IMR-90 (cell line): ENCODE measurements at regions not wholly inside any gene's neighbourhood (a gene's known extent, or its start where the extent isn't known, plus 50 kb on each side); places are given as distances from the start of the nearest gene placed in this dataset.

ENCODE experiments used
- ATAC-seq: fragments of 200-7000 bp; cut with Tn5 transposase; 2 replicates; pipeline ENCODE4 v1.9.1; 2020; ENCODE audit warnings: low read depth, mild to moderate bottlenecking, moderate library complexity
- BruUV-seq: library from RNA; stranded (reverse); fragments of 400-500 nt; replicated peaks from 2 replicates; lab custom pipeline; 2021; lab: Mats Ljungman, UMichigan
- CTCF ChIA-PET: fragments of 300-600 bp; formaldehyde crosslinking; extraction: SDS; loops from one replicate; lab custom pipeline; 2021; ENCODE audit warnings: antibody characterized with exemption; lab: Yijun Ruan, JAX
- POLR2A ChIA-PET: fragments of 300-600 bp; sonication (Branson Sonifier 250); formaldehyde crosslinking; loops from one replicate; lab custom pipeline; 2022; ENCODE audit warnings: antibody characterized with exemption; ENCODE audit not compliant: unreplicated experiment; lab: Charles Lee
- DNase-seq: peaks from one replicate; pipeline ENCODE4 v3.0.0; 2013
- H2AFZ ChIP-seq: replicated peaks from 2 replicates; pipeline ENCODE3; 2013; ENCODE audit warnings: low read length, mild to moderate bottlenecking; ENCODE audit not compliant: poor library complexity
- H2AK5ac ChIP-seq: 2 replicates; pipeline ENCODE4 v1.6.1; 2013; ENCODE audit warnings: low read depth, low read length, inconsistent platforms
- H2AK9ac ChIP-seq: replicated peaks from 2 replicates; pipeline ENCODE3; 2013; ENCODE audit warnings: mild to moderate bottlenecking, low read depth, low read length, moderate library complexity; ENCODE audit not compliant: poor library complexity
- H2BK120ac ChIP-seq: 2 replicates; pipeline ENCODE4 v1.6.1; 2013; ENCODE audit warnings: low read depth, low read length, inconsistent platforms
- H2BK15ac ChIP-seq: 3 replicates; pipeline ENCODE4 v1.6.1; 2013; ENCODE audit warnings: low read depth, low read length, inconsistent platforms
- H2BK20ac ChIP-seq: 2 replicates; pipeline ENCODE4 v1.6.1; 2013; ENCODE audit warnings: low read depth, mild to moderate bottlenecking, inconsistent platforms, low read length, moderate library complexity
- H2BK5ac ChIP-seq: 2 replicates; pipeline ENCODE4 v1.6.1; 2013; ENCODE audit warnings: mild to moderate bottlenecking, low read depth, low read length, inconsistent platforms; ENCODE audit not compliant: poor library complexity, severe bottlenecking
- H3K14ac ChIP-seq: replicated peaks from 2 replicates; pipeline ENCODE4 v1.6.1; 2013; ENCODE audit warnings: low read depth, low read length, inconsistent platforms
- H3K18ac ChIP-seq: 2 replicates; pipeline ENCODE4 v1.6.1; 2013; ENCODE audit warnings: low read depth, low read length, control low read depth
- H3K23ac ChIP-seq: 2 replicates; pipeline ENCODE4 v1.6.1; 2013; ENCODE audit warnings: low read depth, low read length, inconsistent platforms
- H3K27ac ChIP-seq: 2 replicates; pipeline ENCODE4 v1.5.1; 2013; ENCODE audit warnings: mild to moderate bottlenecking, control low read depth, low read length; ENCODE audit not compliant: insufficient read depth
- H3K27me3 ChIP-seq: 2 replicates; pipeline ENCODE4 v1.6.1; 2013; ENCODE audit warnings: low read length; ENCODE audit not compliant: control insufficient read depth, insufficient read depth
- H3K36me3 ChIP-seq: 2 replicates; pipeline ENCODE4 v1.6.1; 2013; ENCODE audit warnings: low read length, mixed read lengths; ENCODE audit not compliant: control insufficient read depth, insufficient read depth
- H3K4ac ChIP-seq: 2 replicates; pipeline ENCODE4 v1.6.1; 2013; ENCODE audit warnings: low read depth, low read length, inconsistent platforms
- H3K4me1 ChIP-seq: 2 replicates; pipeline ENCODE4 v1.6.1; 2013; ENCODE audit warnings: low read length, mixed read lengths; ENCODE audit not compliant: control insufficient read depth, insufficient read depth
- H3K4me2 ChIP-seq: 2 replicates; pipeline ENCODE4 v1.6.1; 2013; ENCODE audit warnings: low read depth, mild to moderate bottlenecking, control low read depth, low read length, moderate library complexity
- H3K4me3 ChIP-seq: 2 replicates; pipeline ENCODE4 v1.5.1; 2013; ENCODE audit warnings: low read depth, mild to moderate bottlenecking, control low read depth, low read length, moderate library complexity; ENCODE audit not compliant: insufficient read depth
- H3K56ac ChIP-seq: 2 replicates; pipeline ENCODE4 v1.6.1; 2013; ENCODE audit warnings: low read length, inconsistent platforms; ENCODE audit not compliant: insufficient read depth; ENCODE audit errors: extremely low read depth
- H3K79me1 ChIP-seq, 2 experiments: 2 replicates each; pipeline ENCODE4 v1.6.1; 2013; ENCODE audit warnings: low read length in 2 of 2, inconsistent platforms in 1 of 2, low read depth in 1 of 2
- H3K9ac ChIP-seq: 2 replicates; pipeline ENCODE4 v1.6.1; 2013; ENCODE audit warnings: low read depth, low read length, control low read depth
- H3K9me1 ChIP-seq: 2 replicates; pipeline ENCODE4 v1.6.1; 2013; ENCODE audit warnings: low read length, inconsistent platforms; ENCODE audit not compliant: insufficient read depth
- H3K9me3 ChIP-seq: 2 replicates; pipeline ENCODE4 v1.6.1; 2013; ENCODE audit warnings: low read length; ENCODE audit not compliant: control insufficient read depth, insufficient read depth
- H4K20me1 ChIP-seq: 2 replicates; pipeline ENCODE4 v1.6.1; 2013; ENCODE audit warnings: low read length, inconsistent platforms; ENCODE audit not compliant: insufficient read depth
- H4K5ac ChIP-seq: 2 replicates; pipeline ENCODE4 v1.6.1; 2013; ENCODE audit warnings: mild to moderate bottlenecking, low read depth, low read length, control low read depth
- H4K8ac ChIP-seq, 2 experiments: 2 replicates each; pipeline ENCODE4 v1.6.1; 2013; ENCODE audit warnings: low read depth in 2 of 2, low read length in 2 of 2, control low read depth in 1 of 2, inconsistent platforms in 1 of 2
- H4K91ac ChIP-seq: 2 replicates; pipeline ENCODE4 v1.6.1; 2013; ENCODE audit warnings: low read depth, low read length, inconsistent platforms; ENCODE audit not compliant: insufficient read depth
- BHLHE40 ChIP-seq: fragments of 150-350 bp; IDR thresholded peaks from 2 replicates; pipeline ENCODE4 v1.6.1; 2016; ENCODE audit warnings: mild to moderate bottlenecking, low read depth, low read length
- CEBPB ChIP-seq: IDR thresholded peaks from 2 replicates; pipeline ENCODE4 v1.6.1; 2012; ENCODE audit warnings: low read depth, low read length, improper control_type of control experiment
- CHD1 ChIP-seq: IDR thresholded peaks from 2 replicates; pipeline ENCODE4 v1.6.1; 2012; ENCODE audit warnings: low read depth, low read length, improper control_type of control experiment
- CTCF ChIP-seq: conservative IDR thresholded peaks from 2 replicates; pipeline ENCODE4 v1.5.1; 2012; ENCODE audit warnings: mild to moderate bottlenecking, low read depth, low read length, improper control_type of control experiment
- ELK1 ChIP-seq: fragments of 150-350 bp; IDR thresholded peaks from 2 replicates; pipeline ENCODE4 v1.6.1; 2016; ENCODE audit warnings: low read depth, mild to moderate bottlenecking, low read length, moderate library complexity, borderline replicate concordance
- FOS ChIP-seq: fragments of 150-350 bp; IDR thresholded peaks from 2 replicates; pipeline ENCODE4 v1.6.1; 2016; ENCODE audit warnings: low read depth, low read length
- MAFK ChIP-seq: IDR thresholded peaks from 2 replicates; pipeline ENCODE4 v1.6.1; 2012; ENCODE audit warnings: low read depth, low read length, improper control_type of control experiment
- MAZ ChIP-seq: IDR thresholded peaks from 2 replicates; pipeline ENCODE4 v1.6.1; 2012; ENCODE audit warnings: low read depth, mild to moderate bottlenecking, low read length, improper control_type of control experiment, moderate library complexity, borderline replicate concordance
- MXI1 ChIP-seq: IDR thresholded peaks from 2 replicates; pipeline ENCODE4 v1.6.1; 2012; ENCODE audit warnings: low read depth, mild to moderate bottlenecking, low read length, moderate library complexity, borderline replicate concordance
- NFE2L2 ChIP-seq: fragments of 150-350 bp; IDR thresholded peaks from 2 replicates; pipeline ENCODE4 v1.6.1; 2016; ENCODE audit warnings: low read depth, mild to moderate bottlenecking, low read length
- POLR2A ChIP-seq: IDR thresholded peaks from 2 replicates; pipeline ENCODE4 v1.6.1; 2012; ENCODE audit warnings: mild to moderate bottlenecking, low read depth, low read length
- RAD21 ChIP-seq: IDR thresholded peaks from 2 replicates; pipeline ENCODE4 v1.6.1; 2012; ENCODE audit warnings: low read length, improper control_type of control experiment
- RCOR1 ChIP-seq: IDR thresholded peaks from 2 replicates; pipeline ENCODE4 v1.6.1; 2012; ENCODE audit warnings: mild to moderate bottlenecking, low read length, improper control_type of control experiment; ENCODE audit not compliant: insufficient replicate concordance
- RFX5 ChIP-seq: IDR thresholded peaks from 2 replicates; pipeline ENCODE4 v1.8.0; 2012; ENCODE audit warnings: low read depth, mild to moderate bottlenecking, low read length, moderate library complexity
- SMC3 ChIP-seq: fragments of 150-350 bp; IDR thresholded peaks from 2 replicates; pipeline ENCODE4 v1.6.1; 2016; ENCODE audit warnings: low read depth, mild to moderate bottlenecking, antibody characterized with exemption, low read length, moderate library complexity
- USF2 ChIP-seq: fragments of 150-350 bp; IDR thresholded peaks from 2 replicates; pipeline ENCODE4 v1.6.1; 2017; ENCODE audit warnings: mild to moderate bottlenecking, antibody characterized with exemption, low read length, low read depth
- WGBS, 2 experiments: methylation state at CpG; one replicate each; pipeline versions ENCODE4 v1.1.5 to v1.1.7; 2013; ENCODE audit warnings: missing lambda C conversion rate in 2 of 2; ENCODE audit not compliant: insufficient read length in 1 of 2; ENCODE audit errors: extremely low coverage in 2 of 2; 5-methylcytosine and 5-hydroxymethylcytosine counted together
- dilution Hi-C: fragments of 300-500 bp; cut with HindIII; formaldehyde crosslinking; loops from one replicate; pipeline ENCODE4 v1.14.3; 2018; ENCODE audit warnings: low sequenced_read_pairs; ENCODE audit not compliant: unreplicated experiment
- in situ Hi-C: fragments of 300-500 bp; cut with MboI; formaldehyde crosslinking; loops from 3 replicates; pipeline ENCODE4 v1.14.3; 2019; ENCODE audit warnings: low sequenced_read_pairs, inconsistent platforms, mixed read lengths
- intact Hi-C: fragments of 100-400 bp; cut with micrococcal nuclease; formaldehyde crosslinking; loops from 2 replicates; pipeline ENCODE4 v1.10.0; 2022

- no TSS peak for BruUV-seq
- Histone ChIP-seq H2AK5ac (no peak overlapping the region), H3K36me3 (no peaks in the 10 kb centered on the region), H2BK20ac (no peak overlapping the region), H2BK120ac (no peak overlapping the region), H4K5ac (no peak overlapping the region), H3K9me1 (no peaks in the 10 kb centered on the region), H2AK9ac (no peak overlapping the region), H3K18ac (no peak overlapping the region), H3K79me1 (no peaks in the 10 kb centered on the region), H2AFZ (peak overlapping the region; percentile 48), H3K27ac (no peak overlapping the region), H3K56ac (no peak overlapping the region), H3K4ac (no peak overlapping the region), H3K4me1 (no peaks in the 10 kb centered on the region), H4K20me1 (no peaks in the 10 kb centered on the region), H2BK5ac (no peak overlapping the region), H3K14ac (no peak overlapping the region), H3K9me3 (no peaks in the 10 kb centered on the region), H3K4me3 (no peak overlapping the region), H4K8ac (no peak overlapping the region), H4K91ac (no peak overlapping the region), H3K4me2 (no peak overlapping the region), H3K27me3 (no peaks in the 10 kb centered on the region), H2BK15ac (no peak overlapping the region), H3K23ac (no peak overlapping the region), H3K9ac (no peak overlapping the region)
- 68% methylated on average over 2 of the region's 7 CpGs; no CpG with 5 or more reads in 1 of the 2 experiments for WGBS, 2 experiments
- intact Hi-C loops (no loop called here), dilution Hi-C loops (no loop called here), in situ Hi-C loops (no loop called here)
- TF ChIP-seq ELK1 (no peak), NFE2L2 (no peak), POLR2A (no peak), MAZ (no peak), CTCF (no peak), RAD21 (no peak), BHLHE40 (no peak), CEBPB (no peak), MXI1 (no peak), MAFK (no peak), RFX5 (no peak), SMC3 (no peak), USF2 (no peak), FOS (no peak), RCOR1 (no peak), CHD1 (no peak)
- ATAC-seq (no peak), DNase-seq (no peak)
- ChIA-PET CTCF (no interaction called here), POLR2A (no interaction called here)
Measured at GRCh38 chr13:40172878-40173277, 493.6 kb downstream of the FOXO1 start.
